GM19438 (cell line): ENCODE measurements at regions not wholly inside any gene's neighbourhood (a gene's known extent, or its start where the extent isn't known, plus 50 kb on each side); places are given as distances from the start of the nearest gene placed in this dataset.
"Not testable (repeated sequence)": the region's sequence is repeated elsewhere in the genome, so short reads cannot be mapped to it uniquely, and the experiment has no call there.

Experiments
- ATAC-seq: cut with Tn5 transposase; IDR thresholded peaks from one replicate; pipeline ENCODE4 v1.9.1; 2021; ENCODE audit warnings: low read depth; ENCODE audit not compliant: unreplicated experiment

- ATAC-seq, result no peak
Observed at GRCh38 chr5:99239826-99240360, 311.1 kb upstream of the CHD1 start.

- no peak for ATAC-seq
Observed at GRCh38 chr5:99191206-99191745, 262.5 kb upstream of the CHD1 start.

- ATAC-seq, result no peak
Observed at GRCh38 chr5:99187611-99188010, 258.8 kb upstream of the CHD1 start.

- ATAC-seq, result no peak
Observed at GRCh38 chr5:99179206-99179605, 250.4 kb upstream of the CHD1 start.

GRCh38 chr5:99177796-99178195, 249.0 kb upstream of the CHD1 start:
- ATAC-seq, result no peak

- no peak for ATAC-seq
Observed at GRCh38 chr5:99176186-99176585, 247.4 kb upstream of the CHD1 start.

- no peak for ATAC-seq
Observed at GRCh38 chr5:99169309-99169708, 240.5 kb upstream of the CHD1 start.

GRCh38 chr5:99161538-99161937, 232.7 kb upstream of the CHD1 start:
- ATAC-seq, result not testable (repeated sequence)

- no peak for ATAC-seq
Observed at GRCh38 chr5:99156688-99157087, 227.9 kb upstream of the CHD1 start.

- not testable (repeated sequence) for ATAC-seq
Observed at GRCh38 chr5:99143283-99143795, 214.5 kb upstream of the CHD1 start.

GRCh38 chr5:99141534-99142128, 212.8 kb upstream of the CHD1 start:
- ATAC-seq, result no peak

- no peak for ATAC-seq
Observed at GRCh38 chr5:99138911-99139310, 210.1 kb upstream of the CHD1 start.

GRCh38 chr5:99133921-99134320, 205.1 kb upstream of the CHD1 start:
- no peak for ATAC-seq

GRCh38 chr5:99129768-99130501, 201.1 kb upstream of the CHD1 start:
- no peak for ATAC-seq

GRCh38 chr5:99122976-99123375, 194.2 kb upstream of the CHD1 start:
- no peak for ATAC-seq

- no peak for ATAC-seq
Observed at GRCh38 chr5:99119326-99119725, 190.5 kb upstream of the CHD1 start.

- ATAC-seq, result no peak
Observed at GRCh38 chr5:99116526-99116925, 187.7 kb upstream of the CHD1 start.

GRCh38 chr5:99109894-99110293, 181.1 kb upstream of the CHD1 start:
- ATAC-seq, result no peak

GRCh38 chr5:99105216-99105615, 176.4 kb upstream of the CHD1 start:
- no peak for ATAC-seq

- no peak for ATAC-seq
Observed at GRCh38 chr5:99104538-99105132, 175.8 kb upstream of the CHD1 start.

GRCh38 chr5:99102073-99102697, 173.4 kb upstream of the CHD1 start:
- no peak for ATAC-seq
